GM23338 (cell line): ENCODE measurements at regions not wholly inside any gene's neighbourhood (a gene's known extent, or its start where the extent isn't known, plus 50 kb on each side); places are given as distances from the start of the nearest gene placed in this dataset.
"Not testable (repeated sequence)": the region's sequence is repeated elsewhere in the genome, so short reads cannot be mapped to it uniquely, and the experiment has no call there.

Experiments used
- ATAC-seq: fragments of 200-7000 bp; cut with Tn5 transposase; 3 replicates; pipeline ENCODE4 v1.9.1; 2020
- DNase-seq: peaks from one replicate; pipeline ENCODE4 v3.0.0-alpha.2; 2015; ENCODE audit warnings: low spot score
- H2AFZ ChIP-seq: fragments of 200-600 bp; sonication (generic); 2 replicates; pipeline ENCODE4 v1.8.0; 2016; ENCODE audit warnings: antibody characterized with exemption, mild to moderate bottlenecking, moderate library complexity
- H3F3A ChIP-seq: fragments of 200-600 bp; sonication (generic); replicated peaks from 2 replicates; pipeline ENCODE4 v1.8.0; 2017; ENCODE audit warnings: antibody characterized with exemption, mixed run types, low read depth
- H3K27ac ChIP-seq: fragments of 200-600 bp; sonication (generic); 2 replicates; pipeline ENCODE4 v1.6.1; 2016; ENCODE audit warnings: low read depth
- H3K27me3 ChIP-seq: fragments of 200-600 bp; sonication (generic); 2 replicates; pipeline ENCODE4 v1.8.0; 2016; ENCODE audit warnings: mild to moderate bottlenecking, mixed run types, moderate library complexity; ENCODE audit not compliant: insufficient read depth
- H3K36me3 ChIP-seq: fragments of 200-600 bp; sonication (generic); 2 replicates; pipeline ENCODE4 v1.8.0; 2016; ENCODE audit warnings: mild to moderate bottlenecking; ENCODE audit not compliant: insufficient read depth
- H3K4me1 ChIP-seq: fragments of 200-600 bp; sonication (generic); 2 replicates; pipeline ENCODE4 v1.8.0; 2016; ENCODE audit warnings: mild to moderate bottlenecking, moderate library complexity; ENCODE audit not compliant: insufficient read depth
- H3K4me2 ChIP-seq: fragments of 200-600 bp; sonication (generic); 2 replicates; pipeline ENCODE4 v1.7.1; 2017; ENCODE audit warnings: mixed run types
- H3K4me3 ChIP-seq: fragments of 200-600 bp; sonication (generic); 2 replicates; pipeline ENCODE4 v1.6.1; 2016; ENCODE audit warnings: mixed run types
- H3K79me2 ChIP-seq: fragments of 200-600 bp; sonication (generic); replicated peaks from 2 replicates; pipeline ENCODE4 v1.8.0; 2017; ENCODE audit warnings: mild to moderate bottlenecking; ENCODE audit not compliant: insufficient read depth
- H3K9me2 ChIP-seq: fragments of 200-600 bp; sonication (generic); 2 replicates; pipeline ENCODE4 v1.8.0; 2017; ENCODE audit not compliant: insufficient read depth
- H4K20me1 ChIP-seq: fragments of 200-600 bp; sonication (generic); replicated peaks from 2 replicates; pipeline ENCODE4 v1.8.0; 2017; ENCODE audit warnings: mild to moderate bottlenecking; ENCODE audit not compliant: insufficient read depth
- H3K27ac Mint-ChIP-seq: 2 replicates; pipeline ENCODE4 v1.8.0; 2020; ENCODE audit warnings: inconsistent platforms, mild to moderate bottlenecking, moderate library complexity, mixed read lengths
- H3K27me3 Mint-ChIP-seq: 3 replicates; pipeline ENCODE4 v1.8.0; 2022; ENCODE audit warnings: low read depth, mild to moderate bottlenecking, moderate library complexity, mixed read lengths, inconsistent platforms; ENCODE audit not compliant: insufficient read depth, poor library complexity
- H3K36me3 Mint-ChIP-seq: 3 replicates; pipeline ENCODE4 v1.8.0; 2021; ENCODE audit warnings: low read depth, mild to moderate bottlenecking, inconsistent platforms, moderate library complexity, mixed read lengths
- H3K4me1 Mint-ChIP-seq: 3 replicates; pipeline ENCODE4 v1.8.0; 2020; ENCODE audit warnings: mild to moderate bottlenecking, inconsistent platforms, mixed read lengths
- H3K4me3 Mint-ChIP-seq: 3 replicates; pipeline ENCODE4 v1.8.0; 2021; ENCODE audit warnings: moderate library complexity, mild to moderate bottlenecking, inconsistent platforms, mixed read lengths
- H3K9me3 Mint-ChIP-seq: 3 replicates; pipeline ENCODE4 v1.8.0; 2020; ENCODE audit warnings: moderate library complexity, mild to moderate bottlenecking, inconsistent platforms, mixed read lengths
- CTCF ChIP-seq, 2 experiments: fragments of 200-600 bp in 1 of 2; sonication (generic) in 1 of 2; conservative IDR thresholded peaks; 2 replicates each; pipeline versions ENCODE4 v1.5.1 to v1.6.1; 2016 to 2017; ENCODE audit warnings: antibody characterized with exemption in 2 of 2, low read depth in 2 of 2, mild to moderate bottlenecking in 2 of 2, moderate library complexity in 1 of 2
- JUNB ChIP-seq: IDR thresholded peaks from one replicate; pipeline ENCODE4 v1.6.1; 2016; ENCODE audit warnings: antibody characterized with exemption; ENCODE audit not compliant: unreplicated experiment
- TF ChIP-seq, protein P1 (sequence below): fragments of 250-450 bp; sonication (Bioruptor Pico); IDR thresholded peaks from 2 replicates; pipeline ENCODE4 v1.5.0; 2020; ENCODE audit warnings: mild to moderate bottlenecking, moderate library complexity

GRCh38 chr4:149045731-149046130 lies 603.5 kb upstream of the NR3C2 start:
- ATAC-seq (no peak), DNase-seq (no peak)
- Histone ChIP-seq H3K27me3 (no peaks in the 10 kb centered on the region), H3F3A (no peaks in the 10 kb centered on the region), H3K36me3 (no peaks in the 10 kb centered on the region), H3K27ac (no peak overlapping the region), H3K79me2 (no peaks in the 10 kb centered on the region), H4K20me1 (no peaks in the 10 kb centered on the region), H2AFZ (no peak overlapping the region), H3K9me2 (peaks cover 7% of the 10 kb centered on the region; the same call in 1 of the 2 replicates), H3K4me1 (no peaks in the 10 kb centered on the region), H3K4me2 (no peak overlapping the region), H3K4me3 (no peak overlapping the region)
- Mint-ChIP-seq H3K27ac (no peak overlapping the region), H3K36me3 (no peaks in the 10 kb centered on the region; the same call in 2 of the 3 replicates), H3K4me3 (no peak overlapping the region), H3K9me3 (peaks cover 17% of the 10 kb centered on the region; the same call in 2 of the 3 replicates), H3K27me3 (peaks cover 1% of the 10 kb centered on the region), H3K4me1 (no peaks in the 10 kb centered on the region)
- TF ChIP-seq CTCF (conservative IDR thresholded peaks at IDR 0.05; ENCODE audit: low read depth in 2 of 2), result no peak

- H3K36me3 ChIP-seq, H3K4me1 Mint-ChIP-seq: not testable (repeated sequence)
These were observed 597.6 kb upstream of the NR3C2 start for GRCh38 chr4:149039786-149040185.

GRCh38 chr4:149031399-149031798 lies 589.2 kb upstream of the NR3C2 start:
- Mint-ChIP-seq H3K27me3 (no peaks in the 10 kb centered on the region), H3K9me3 (no peaks in the 10 kb centered on the region), H3K36me3 (no peaks in the 10 kb centered on the region), H3K4me1 (0 out of 3 replicates have a peak, but pooled peaks cover 5% of the 10 kb centered on the region), H3K4me3 (no peak overlapping the region), H3K27ac (no peak overlapping the region)
- H3K4me3 ChIP-seq, result no peak overlapping the region
- H3K79me2 ChIP-seq, result no peaks in the 10 kb centered on the region
- no peak for TF ChIP-seq JUNB
- TF ChIP-seq, protein P1, sequence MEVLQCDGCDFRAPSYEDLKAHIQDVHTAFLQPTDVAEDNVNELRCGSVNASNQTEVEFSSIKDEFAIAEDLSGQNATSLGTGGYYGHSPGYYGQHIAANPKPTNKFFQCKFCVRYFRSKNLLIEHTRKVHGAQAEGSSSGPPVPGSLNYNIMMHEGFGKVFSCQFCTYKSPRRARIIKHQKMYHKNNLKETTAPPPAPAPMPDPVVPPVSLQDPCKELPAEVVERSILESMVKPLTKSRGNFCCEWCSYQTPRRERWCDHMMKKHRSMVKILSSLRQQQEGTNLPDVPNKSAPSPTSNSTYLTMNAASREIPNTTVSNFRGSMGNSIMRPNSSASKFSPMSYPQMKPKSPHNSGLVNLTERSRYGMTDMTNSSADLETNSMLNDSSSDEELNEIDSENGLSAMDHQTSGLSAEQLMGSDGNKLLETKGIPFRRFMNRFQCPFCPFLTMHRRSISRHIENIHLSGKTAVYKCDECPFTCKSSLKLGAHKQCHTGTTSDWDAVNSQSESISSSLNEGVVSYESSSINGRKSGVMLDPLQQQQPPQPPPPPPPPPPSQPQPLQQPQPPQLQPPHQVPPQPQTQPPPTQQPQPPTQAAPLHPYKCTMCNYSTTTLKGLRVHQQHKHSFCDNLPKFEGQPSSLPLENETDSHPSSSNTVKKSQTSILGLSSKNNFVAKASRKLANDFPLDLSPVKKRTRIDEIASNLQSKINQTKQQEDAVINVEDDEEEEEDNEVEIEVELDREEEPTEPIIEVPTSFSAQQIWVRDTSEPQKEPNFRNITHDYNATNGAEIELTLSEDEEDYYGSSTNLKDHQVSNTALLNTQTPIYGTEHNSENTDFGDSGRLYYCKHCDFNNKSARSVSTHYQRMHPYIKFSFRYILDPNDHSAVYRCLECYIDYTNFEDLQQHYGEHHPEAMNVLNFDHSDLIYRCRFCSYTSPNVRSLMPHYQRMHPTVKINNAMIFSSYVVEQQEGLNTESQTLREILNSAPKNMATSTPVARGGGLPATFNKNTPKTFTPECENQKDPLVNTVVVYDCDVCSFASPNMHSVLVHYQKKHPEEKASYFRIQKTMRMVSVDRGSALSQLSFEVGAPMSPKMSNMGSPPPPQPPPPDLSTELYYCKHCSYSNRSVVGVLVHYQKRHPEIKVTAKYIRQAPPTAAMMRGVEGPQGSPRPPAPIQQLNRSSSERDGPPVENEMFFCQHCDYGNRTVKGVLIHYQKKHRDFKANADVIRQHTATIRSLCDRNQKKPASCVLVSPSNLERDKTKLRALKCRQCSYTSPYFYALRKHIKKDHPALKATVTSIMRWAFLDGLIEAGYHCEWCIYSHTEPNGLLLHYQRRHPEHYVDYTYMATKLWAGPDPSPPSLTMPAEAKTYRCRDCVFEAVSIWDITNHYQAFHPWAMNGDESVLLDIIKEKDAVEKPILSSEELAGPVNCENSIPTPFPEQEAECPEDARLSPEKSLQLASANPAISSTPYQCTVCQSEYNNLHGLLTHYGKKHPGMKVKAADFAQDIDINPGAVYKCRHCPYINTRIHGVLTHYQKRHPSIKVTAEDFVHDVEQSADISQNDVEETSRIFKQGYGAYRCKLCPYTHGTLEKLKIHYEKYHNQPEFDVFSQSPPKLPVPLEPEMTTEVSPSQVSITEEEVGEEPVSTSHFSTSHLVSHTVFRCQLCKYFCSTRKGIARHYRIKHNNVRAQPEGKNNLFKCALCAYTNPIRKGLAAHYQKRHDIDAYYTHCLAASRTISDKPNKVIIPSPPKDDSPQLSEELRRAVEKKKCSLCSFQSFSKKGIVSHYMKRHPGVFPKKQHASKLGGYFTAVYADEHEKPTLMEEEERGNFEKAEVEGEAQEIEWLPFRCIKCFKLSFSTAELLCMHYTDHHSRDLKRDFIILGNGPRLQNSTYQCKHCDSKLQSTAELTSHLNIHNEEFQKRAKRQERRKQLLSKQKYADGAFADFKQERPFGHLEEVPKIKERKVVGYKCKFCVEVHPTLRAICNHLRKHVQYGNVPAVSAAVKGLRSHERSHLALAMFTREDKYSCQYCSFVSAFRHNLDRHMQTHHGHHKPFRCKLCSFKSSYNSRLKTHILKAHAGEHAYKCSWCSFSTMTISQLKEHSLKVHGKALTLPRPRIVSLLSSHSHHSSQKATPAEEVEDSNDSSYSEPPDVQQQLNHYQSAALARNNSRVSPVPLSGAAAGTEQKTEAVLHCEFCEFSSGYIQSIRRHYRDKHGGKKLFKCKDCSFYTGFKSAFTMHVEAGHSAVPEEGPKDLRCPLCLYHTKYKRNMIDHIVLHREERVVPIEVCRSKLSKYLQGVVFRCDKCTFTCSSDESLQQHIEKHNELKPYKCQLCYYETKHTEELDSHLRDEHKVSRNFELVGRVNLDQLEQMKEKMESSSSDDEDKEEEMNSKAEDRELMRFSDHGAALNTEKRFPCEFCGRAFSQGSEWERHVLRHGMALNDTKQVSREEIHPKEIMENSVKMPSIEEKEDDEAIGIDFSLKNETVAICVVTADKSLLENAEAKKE (CRISPR knock-in tag), result 0 out of 2 replicates have a peak, but pooled peaks have one; percentile 3
- peak; percentile 65 to 69 for TF ChIP-seq CTCF (conservative IDR thresholded peaks at IDR 0.05; ENCODE audit: low read depth in 2 of 2)
- DNase-seq, result peak; percentile 62
- H2AFZ ChIP-seq, result peak overlapping the region; percentile 6; the same call in 1 of the 2 replicates
- H3K4me1 ChIP-seq, result no peaks in the 10 kb centered on the region
- peaks cover 12% of the 10 kb centered on the region for H3K9me2 ChIP-seq
- ATAC-seq, result peak; percentile 74
- no peaks in the 10 kb centered on the region for H3K36me3 ChIP-seq
- no peaks in the 10 kb centered on the region for H3K27me3 ChIP-seq
- no peaks in the 10 kb centered on the region for H3F3A ChIP-seq
- H3K4me2 ChIP-seq, result no peak overlapping the region
- H4K20me1 ChIP-seq, result no peaks in the 10 kb centered on the region
- no peak overlapping the region for H3K27ac ChIP-seq

More at GRCh38 chr4:149039786-149040185, 597.6 kb upstream of the NR3C2 start:
- H3K27me3 ChIP-seq, H3K36me3 Mint-ChIP-seq, H2AFZ ChIP-seq, H3K9me2 ChIP-seq, H3K79me2 ChIP-seq, H3K27ac ChIP-seq, H3F3A ChIP-seq, H3K4me1 ChIP-seq, H3K4me3 ChIP-seq, H3K4me2 ChIP-seq, ATAC-seq, H3K27ac Mint-ChIP-seq, DNase-seq, H4K20me1 ChIP-seq, H3K4me3 Mint-ChIP-seq, H3K27me3 Mint-ChIP-seq: not testable (repeated sequence)
- peaks cover 27% of the 10 kb centered on the region for H3K9me3 Mint-ChIP-seq
